ENCODE measurements at regions not wholly inside any gene's neighbourhood (a gene's known extent, or its start where the extent isn't known, plus 50 kb on each side); places are given as distances from the start of the nearest gene placed in this dataset.
"Not testable (repeated sequence)": the region's sequence is repeated elsewhere in the genome, so short reads cannot be mapped to it uniquely, and the experiment has no call there.

DNA sequence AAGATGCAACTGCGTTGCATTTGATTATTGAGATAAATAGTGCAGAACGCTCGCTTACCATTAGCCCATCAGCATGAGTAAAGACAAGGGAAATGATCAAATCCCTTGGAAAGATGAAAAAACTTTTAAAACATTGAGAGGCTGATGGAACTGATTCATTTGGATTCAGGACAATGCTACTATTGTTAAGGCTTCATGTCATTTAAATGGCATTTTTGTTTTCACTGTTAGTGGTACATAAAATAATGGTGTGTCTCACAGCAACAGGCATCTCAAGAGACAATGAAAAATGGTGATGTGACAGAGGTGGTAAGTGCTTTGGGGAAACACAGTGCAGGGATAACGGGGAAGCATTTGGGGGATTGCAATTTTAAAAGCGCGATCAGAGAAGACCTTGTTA, 159.7 kb upstream of the KCNG1 start:
- FAIRE-seq: no peak
- DNase-seq (ENCODE audit: insufficient read length): no peak
- TF ChIP-seq POLR2AphosphoS5 (IDR thresholded peaks at IDR 0.05; ENCODE audit: low read depth, low read length) (no peak), TAF1 (IDR thresholded peaks at IDR 0.05; ENCODE audit: borderline replicate concordance, low read depth, low read length) (no peak), POLR2A (IDR thresholded peaks at IDR 0.05; ENCODE audit: low read depth, low read length) (no peak)

GRCh38 chr20:51178153-51178552, 155.2 kb upstream of the KCNG1 start:
- no peak for TF ChIP-seq TAF1 (IDR thresholded peaks at IDR 0.05; ENCODE audit: borderline replicate concordance, low read depth, low read length)
- TF ChIP-seq POLR2A (IDR thresholded peaks at IDR 0.05; ENCODE audit: low read depth, low read length): no peak
- no peak for TF ChIP-seq POLR2AphosphoS5 (IDR thresholded peaks at IDR 0.05; ENCODE audit: low read depth, low read length)
- FAIRE-seq: no peak
- no peak for DNase-seq (ENCODE audit: insufficient read length)

DNA sequence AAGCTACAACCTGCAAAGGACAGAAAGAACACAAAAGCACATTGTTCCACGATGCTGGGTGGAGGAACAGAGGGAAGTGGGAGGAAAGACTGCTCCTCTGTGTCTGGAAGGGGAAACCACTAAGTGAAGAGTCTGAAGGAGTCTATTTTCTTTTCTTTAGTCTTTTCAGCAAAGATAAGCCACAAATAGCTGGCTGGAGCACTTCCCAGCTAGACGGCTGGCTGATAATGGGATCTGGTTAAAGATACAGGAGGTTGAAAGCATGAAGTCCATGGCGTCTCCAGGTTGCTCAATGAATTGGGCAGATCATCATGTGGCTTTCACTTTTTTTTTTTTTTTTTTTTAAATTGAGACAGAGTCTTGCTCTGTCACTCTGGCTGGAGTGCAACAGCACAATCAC, 154.0 kb upstream of the KCNG1 start:
- no peak for FAIRE-seq
- no peak for DNase-seq (ENCODE audit: insufficient read length)
- TF ChIP-seq TAF1 (IDR thresholded peaks at IDR 0.05; ENCODE audit: borderline replicate concordance, low read depth, low read length) (no peak), POLR2AphosphoS5 (IDR thresholded peaks at IDR 0.05; ENCODE audit: low read depth, low read length) (no peak), POLR2A (IDR thresholded peaks at IDR 0.05; ENCODE audit: low read depth, low read length) (no peak)

DNA sequence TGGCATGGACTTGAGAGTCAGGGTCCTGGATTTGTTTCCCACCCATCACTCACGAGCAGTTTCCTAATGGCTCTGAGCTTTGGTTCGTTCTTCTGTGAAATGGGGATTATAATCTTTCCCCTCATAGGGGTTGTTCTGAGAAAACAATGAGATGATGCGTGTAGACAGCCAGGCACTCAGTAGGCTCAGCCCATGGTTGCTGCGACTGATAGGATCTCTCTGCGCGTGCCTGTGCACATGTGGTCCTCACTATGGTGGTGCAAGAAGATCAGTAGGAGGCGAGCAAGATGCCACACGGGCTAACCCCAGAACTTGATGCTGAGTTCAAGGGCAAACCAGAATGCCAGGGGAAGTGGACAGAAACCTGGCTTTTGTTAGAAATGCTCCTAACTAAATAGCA, 153.5 kb upstream of the KCNG1 start:
- DNase-seq (ENCODE audit: insufficient read length) (no peak), FAIRE-seq (no peak)
- no peak for TF ChIP-seq POLR2AphosphoS5 (IDR thresholded peaks at IDR 0.05; ENCODE audit: low read depth, low read length)
- TF ChIP-seq POLR2A (IDR thresholded peaks at IDR 0.05; ENCODE audit: low read depth, low read length): no peak
- TF ChIP-seq TAF1 (IDR thresholded peaks at IDR 0.05; ENCODE audit: borderline replicate concordance, low read depth, low read length): no peak

DNA sequence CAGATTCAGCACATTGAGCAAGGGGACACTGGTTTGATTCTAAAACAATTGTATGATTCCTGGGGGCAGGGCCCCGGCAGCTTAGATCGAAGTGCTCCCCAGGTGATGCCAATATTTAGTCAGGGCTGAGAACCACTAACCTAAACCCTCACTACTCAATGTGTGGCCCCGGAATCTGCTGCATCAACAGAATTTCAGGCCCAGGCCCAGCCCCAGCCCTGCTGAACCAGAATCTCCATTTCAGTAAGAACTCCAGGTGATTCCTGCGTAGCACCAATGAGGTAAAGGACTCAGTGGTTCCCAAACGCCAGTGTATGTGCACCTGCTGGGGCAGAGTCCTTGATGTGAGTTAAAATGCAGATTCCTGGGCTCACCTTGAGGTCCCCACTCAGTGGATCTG, 152.8 kb upstream of the KCNG1 start:
- DNase-seq (ENCODE audit: insufficient read length) (no peak), FAIRE-seq (no peak)
- no peak for TF ChIP-seq POLR2A (IDR thresholded peaks at IDR 0.05; ENCODE audit: low read depth, low read length)

DNA sequence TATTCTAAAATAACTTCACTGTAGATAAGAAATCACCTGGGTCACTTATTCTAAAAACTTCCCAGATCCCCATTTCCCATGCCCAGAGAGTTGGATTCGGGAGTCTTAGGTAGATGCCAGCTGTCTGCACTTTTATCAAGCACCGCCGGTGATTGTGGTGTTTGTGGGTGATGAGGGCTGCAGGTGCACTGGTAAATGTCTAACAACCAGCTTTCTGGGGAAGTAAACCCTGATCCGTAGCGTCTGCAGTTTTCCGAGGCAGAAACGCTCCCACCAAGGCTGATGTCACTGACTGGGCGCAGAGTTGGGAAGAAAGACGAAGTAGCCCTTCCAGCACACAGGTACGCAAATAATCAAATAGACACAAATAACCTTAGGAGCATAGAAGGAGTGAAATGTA, 152.2 kb upstream of the KCNG1 start:
- DNase-seq (ENCODE audit: insufficient read length) (no peak), FAIRE-seq (no peak)
- TF ChIP-seq POLR2AphosphoS5 (IDR thresholded peaks at IDR 0.05; ENCODE audit: low read depth, low read length) (no peak), POLR2A (IDR thresholded peaks at IDR 0.05; ENCODE audit: low read depth, low read length) (no peak), TAF1 (IDR thresholded peaks at IDR 0.05; ENCODE audit: borderline replicate concordance, low read depth, low read length) (no peak)

DNA sequence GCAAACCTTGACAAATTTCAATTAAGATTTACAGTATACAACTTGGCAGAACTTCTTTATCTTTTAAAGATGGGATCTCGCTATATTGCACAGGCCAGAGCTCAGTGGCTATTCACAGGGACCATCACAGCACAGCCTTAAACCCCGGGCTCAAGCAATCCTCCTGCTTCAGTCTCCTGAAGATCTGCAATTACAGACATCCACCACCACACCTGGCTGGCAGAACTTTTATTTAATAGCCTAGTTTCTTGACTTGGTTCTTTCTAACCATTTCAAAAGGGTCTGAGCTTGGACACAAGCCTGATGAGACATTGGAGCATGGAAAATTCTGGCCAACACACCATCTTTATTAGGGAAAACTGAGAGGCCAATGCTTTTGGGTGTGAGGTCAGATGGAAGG, 151.6 kb upstream of the KCNG1 start:
- FAIRE-seq (no peak), DNase-seq (ENCODE audit: insufficient read length) (no peak)

DNA sequence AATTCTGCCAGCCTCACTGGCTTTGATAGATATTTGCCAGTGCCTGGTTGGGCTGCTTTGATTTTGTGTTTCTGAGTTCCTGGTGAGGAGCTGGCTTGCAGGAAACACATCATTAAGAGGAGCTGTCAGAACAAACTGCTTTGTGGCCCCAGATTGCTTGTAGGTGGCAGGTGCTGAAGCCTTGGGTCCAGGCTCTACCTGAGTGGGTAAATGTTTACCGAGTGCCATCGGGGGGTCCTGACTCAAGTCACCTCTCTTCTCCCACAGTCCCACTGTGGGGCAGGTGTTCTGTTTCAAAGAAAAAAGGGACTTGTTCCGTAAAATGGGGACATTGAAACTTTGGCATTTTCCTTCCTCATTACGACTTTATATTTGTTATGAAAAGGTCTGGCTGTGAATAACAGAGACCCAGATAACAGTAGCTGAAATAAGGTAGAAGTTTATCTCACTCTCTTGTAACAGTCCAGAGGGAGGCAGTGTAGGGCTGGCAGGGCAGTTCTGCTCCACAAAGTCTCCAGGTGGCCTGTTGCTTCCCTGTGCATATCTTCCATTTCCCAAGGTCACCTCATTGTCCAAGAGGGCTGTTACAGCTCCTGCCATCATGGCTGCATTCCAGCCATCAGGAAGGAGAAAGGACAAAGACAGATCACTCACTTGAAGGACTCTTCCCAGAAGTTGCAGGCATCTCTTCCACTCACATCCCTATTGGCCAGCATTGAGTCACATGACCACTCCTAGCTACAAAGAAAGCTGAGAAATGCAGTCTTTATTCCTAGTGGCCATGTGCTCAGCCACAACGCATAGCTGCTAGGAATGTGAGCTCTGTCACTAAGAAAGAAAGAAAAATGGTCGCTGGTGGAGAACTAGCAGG, 149.9 kb upstream of the KCNG1 start:
- FAIRE-seq (no peak), DNase-seq (ENCODE audit: insufficient read length) (no peak)
- no peak for TF ChIP-seq POLR2AphosphoS5 (IDR thresholded peaks at IDR 0.05; ENCODE audit: low read depth, low read length)
- no peak for TF ChIP-seq POLR2A (IDR thresholded peaks at IDR 0.05; ENCODE audit: low read depth, low read length)
- TF ChIP-seq TAF1 (IDR thresholded peaks at IDR 0.05; ENCODE audit: borderline replicate concordance, low read depth, low read length): no peak

More for the DNA sequence above, 151.6 kb upstream of the KCNG1 start:
- no peak for TF ChIP-seq TAF1 (IDR thresholded peaks at IDR 0.05; ENCODE audit: borderline replicate concordance, low read depth, low read length)
- no peak for TF ChIP-seq POLR2A (IDR thresholded peaks at IDR 0.05; ENCODE audit: low read depth, low read length)
- no peak for TF ChIP-seq POLR2AphosphoS5 (IDR thresholded peaks at IDR 0.05; ENCODE audit: low read depth, low read length)

- TF ChIP-seq TAF1 (IDR thresholded peaks at IDR 0.05; ENCODE audit: borderline replicate concordance, low read depth, low read length): no peak
- TF ChIP-seq POLR2A (IDR thresholded peaks at IDR 0.05; ENCODE audit: low read depth, low read length): no peak
- TF ChIP-seq POLR2AphosphoS5 (IDR thresholded peaks at IDR 0.05; ENCODE audit: low read depth, low read length): no peak
- DNase-seq (ENCODE audit: insufficient read length) (no peak), FAIRE-seq (no peak)
Observed at GRCh38 chr20:51171141-51171540, 148.2 kb upstream of the KCNG1 start.

DNA sequence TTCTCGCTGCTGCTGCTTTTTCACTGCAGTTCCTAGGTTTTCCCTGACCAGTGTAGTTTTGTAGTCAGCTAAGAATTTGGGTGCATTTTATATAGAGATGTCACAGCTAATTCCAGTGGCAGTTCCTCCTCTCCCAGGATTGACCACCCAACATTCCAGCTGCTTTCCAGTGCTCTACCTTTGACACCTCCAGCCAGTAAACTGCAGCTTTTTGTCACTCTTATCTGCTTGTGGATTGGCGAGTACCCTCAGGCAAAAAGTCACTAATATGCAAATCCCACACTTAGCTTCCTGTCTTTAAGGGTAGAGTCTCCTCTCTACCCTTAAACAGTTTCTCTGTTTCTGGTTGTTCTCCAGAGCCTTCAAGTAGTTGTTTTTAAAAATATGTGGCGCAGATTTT, 146.9 kb upstream of the KCNG1 start:
- FAIRE-seq: no peak
- no peak for DNase-seq (ENCODE audit: insufficient read length)
- TF ChIP-seq POLR2AphosphoS5 (IDR thresholded peaks at IDR 0.05; ENCODE audit: low read depth, low read length): no peak
- no peak for TF ChIP-seq POLR2A (IDR thresholded peaks at IDR 0.05; ENCODE audit: low read depth, low read length)
- no peak for TF ChIP-seq TAF1 (IDR thresholded peaks at IDR 0.05; ENCODE audit: borderline replicate concordance, low read depth, low read length)

DNA sequence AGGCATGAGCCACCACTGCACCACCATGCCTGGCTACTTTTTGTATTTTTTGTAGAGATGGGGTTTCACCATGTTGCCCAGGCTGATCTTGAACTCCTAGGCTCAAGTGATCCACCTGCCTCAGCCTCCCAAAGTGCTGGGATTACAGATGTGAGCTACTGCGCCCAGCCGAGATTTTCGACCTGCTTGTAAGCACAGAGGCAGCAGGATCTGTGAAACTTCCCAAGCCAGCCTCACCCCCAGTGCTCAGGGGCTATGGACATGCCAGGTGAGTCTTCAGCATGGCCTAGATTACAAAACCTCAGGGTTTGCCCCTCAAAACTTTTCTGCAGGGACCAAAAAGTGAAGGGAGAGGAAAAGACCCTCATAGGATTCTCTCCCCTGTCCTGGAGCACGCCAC, 145.0 kb upstream of the KCNG1 start:
- FAIRE-seq; DNase-seq (ENCODE audit: insufficient read length): not testable (repeated sequence)

- DNase-seq (ENCODE audit: insufficient read length) (no peak), FAIRE-seq (no peak)
- TF ChIP-seq POLR2A (IDR thresholded peaks at IDR 0.05; ENCODE audit: low read depth, low read length): no peak
- TF ChIP-seq TAF1 (IDR thresholded peaks at IDR 0.05; ENCODE audit: borderline replicate concordance, low read depth, low read length): no peak
- TF ChIP-seq POLR2AphosphoS5 (IDR thresholded peaks at IDR 0.05; ENCODE audit: low read depth, low read length): no peak
Observed at GRCh38 chr20:51166489-51166888, 143.6 kb upstream of the KCNG1 start.
